ENCODE measurements at regions not wholly inside any gene's neighbourhood (a gene's known extent, or its start where the extent isn't known, plus 50 kb on each side); places are given as distances from the start of the nearest gene placed in this dataset.

DNA sequence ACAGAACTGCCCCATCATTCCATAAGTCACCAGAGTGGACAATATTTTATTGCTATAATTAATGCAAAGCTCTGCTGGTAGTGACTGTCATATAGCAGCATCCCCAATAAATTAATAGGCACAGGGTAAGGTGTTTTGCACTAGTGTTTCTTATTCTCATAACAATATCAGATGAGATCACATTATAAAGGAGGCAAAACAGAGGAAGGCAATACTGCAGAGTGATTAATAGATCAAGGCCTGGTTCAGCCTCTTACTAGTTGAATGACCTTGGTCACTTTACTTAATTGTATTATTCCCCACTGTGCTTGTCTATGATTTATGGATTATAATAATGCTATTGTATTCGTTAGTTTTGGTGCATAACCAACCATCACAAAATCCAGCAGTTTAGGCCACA, 784.8 kb downstream of the VRK1 start:
- Histone ChIP-seq H3K23ac (ENCODE audit: low read depth, low read length) (no peak overlapping the region), H2AK5ac (ENCODE audit: low read depth, low read length) (no peak overlapping the region), H3K56ac (ENCODE audit: extremely low read depth, insufficient read depth, low read length) (no peak overlapping the region), H3K36me3 (ENCODE audit: control insufficient read depth, insufficient read depth, low read length) (no peaks in the 10 kb centered on the region), H3K4me3 (ENCODE audit: insufficient read depth, low read depth, low read length) (no peak overlapping the region), H4K91ac (ENCODE audit: insufficient read depth, low read depth, low read length) (no peak overlapping the region), H2BK15ac (ENCODE audit: low read depth, low read length) (no peak overlapping the region), H3K9me1 (ENCODE audit: insufficient read depth, low read length) (no peaks in the 10 kb centered on the region), H2AK9ac (replicated peaks; ENCODE audit: low read depth, low read length, poor library complexity) (no peak overlapping the region), H3K79me1 (ENCODE audit: low read depth in 1 of 2, low read length in 2 of 2) (no peaks in the 10 kb centered on the region), H2BK120ac (ENCODE audit: low read depth, low read length) (no peak overlapping the region), H3K4me1 (ENCODE audit: control insufficient read depth, insufficient read depth, low read length) (no peaks in the 10 kb centered on the region), H3K9me3 (ENCODE audit: control insufficient read depth, insufficient read depth, low read length) (peaks cover 23% of the 10 kb centered on the region), H2AFZ (replicated peaks; ENCODE audit: low read length, poor library complexity) (no peak overlapping the region), H4K20me1 (ENCODE audit: insufficient read depth, low read length) (no peaks in the 10 kb centered on the region), H3K27me3 (ENCODE audit: control insufficient read depth, insufficient read depth, low read length) (no peaks in the 10 kb centered on the region), H3K4ac (ENCODE audit: low read depth, low read length) (no peak overlapping the region), H3K9ac (ENCODE audit: low read depth, low read length) (no peak overlapping the region), H2BK20ac (ENCODE audit: low read depth, low read length) (no peak overlapping the region), H2BK5ac (ENCODE audit: low read depth, low read length, poor library complexity, severe bottlenecking) (no peak overlapping the region), H3K14ac (replicated peaks; ENCODE audit: low read depth, low read length) (no peak overlapping the region), H4K8ac (ENCODE audit: low read depth in 2 of 2, low read length in 2 of 2) (no peak overlapping the region), H4K5ac (ENCODE audit: low read depth, low read length) (no peak overlapping the region), H3K18ac (ENCODE audit: low read depth, low read length) (no peak overlapping the region), H3K4me2 (ENCODE audit: low read depth, low read length) (no peak overlapping the region), H3K27ac (ENCODE audit: insufficient read depth, low read length) (no peak overlapping the region)
- POLR2A ChIA-PET (ENCODE audit: unreplicated experiment) = no interaction called here
- dilution Hi-C loops (cut with HindIII; ENCODE audit: low sequenced_read_pairs, unreplicated experiment) (no loop called here), in situ Hi-C loops (cut with MboI; ENCODE audit: low sequenced_read_pairs) (no loop called here), intact Hi-C loops (cut with micrococcal nuclease) (no loop called here)
- TF ChIP-seq MAFK (IDR thresholded peaks at IDR 0.05; ENCODE audit: low read depth, low read length) = no peak
- no peak for TF ChIP-seq MXI1 (IDR thresholded peaks at IDR 0.05; ENCODE audit: borderline replicate concordance, low read depth, low read length)
- no peak for TF ChIP-seq RAD21 (IDR thresholded peaks at IDR 0.05; ENCODE audit: low read length)
- TF ChIP-seq RFX5 (IDR thresholded peaks at IDR 0.05; ENCODE audit: low read depth, low read length) = no peak
- no peak for TF ChIP-seq SMC3 (IDR thresholded peaks at IDR 0.05; ENCODE audit: low read depth, low read length)
- no peak for TF ChIP-seq POLR2A (IDR thresholded peaks at IDR 0.05; ENCODE audit: low read depth, low read length)
- no peak for TF ChIP-seq NFE2L2 (IDR thresholded peaks at IDR 0.05; ENCODE audit: low read depth, low read length)
- TF ChIP-seq CHD1 (IDR thresholded peaks at IDR 0.05; ENCODE audit: low read depth, low read length) = no peak
- TF ChIP-seq, protein P1, sequence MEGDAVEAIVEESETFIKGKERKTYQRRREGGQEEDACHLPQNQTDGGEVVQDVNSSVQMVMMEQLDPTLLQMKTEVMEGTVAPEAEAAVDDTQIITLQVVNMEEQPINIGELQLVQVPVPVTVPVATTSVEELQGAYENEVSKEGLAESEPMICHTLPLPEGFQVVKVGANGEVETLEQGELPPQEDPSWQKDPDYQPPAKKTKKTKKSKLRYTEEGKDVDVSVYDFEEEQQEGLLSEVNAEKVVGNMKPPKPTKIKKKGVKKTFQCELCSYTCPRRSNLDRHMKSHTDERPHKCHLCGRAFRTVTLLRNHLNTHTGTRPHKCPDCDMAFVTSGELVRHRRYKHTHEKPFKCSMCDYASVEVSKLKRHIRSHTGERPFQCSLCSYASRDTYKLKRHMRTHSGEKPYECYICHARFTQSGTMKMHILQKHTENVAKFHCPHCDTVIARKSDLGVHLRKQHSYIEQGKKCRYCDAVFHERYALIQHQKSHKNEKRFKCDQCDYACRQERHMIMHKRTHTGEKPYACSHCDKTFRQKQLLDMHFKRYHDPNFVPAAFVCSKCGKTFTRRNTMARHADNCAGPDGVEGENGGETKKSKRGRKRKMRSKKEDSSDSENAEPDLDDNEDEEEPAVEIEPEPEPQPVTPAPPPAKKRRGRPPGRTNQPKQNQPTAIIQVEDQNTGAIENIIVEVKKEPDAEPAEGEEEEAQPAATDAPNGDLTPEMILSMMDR (conservative IDR thresholded peaks at IDR 0.05; ENCODE audit: low read depth, low read length) = no peak
- TF ChIP-seq, protein P2, sequence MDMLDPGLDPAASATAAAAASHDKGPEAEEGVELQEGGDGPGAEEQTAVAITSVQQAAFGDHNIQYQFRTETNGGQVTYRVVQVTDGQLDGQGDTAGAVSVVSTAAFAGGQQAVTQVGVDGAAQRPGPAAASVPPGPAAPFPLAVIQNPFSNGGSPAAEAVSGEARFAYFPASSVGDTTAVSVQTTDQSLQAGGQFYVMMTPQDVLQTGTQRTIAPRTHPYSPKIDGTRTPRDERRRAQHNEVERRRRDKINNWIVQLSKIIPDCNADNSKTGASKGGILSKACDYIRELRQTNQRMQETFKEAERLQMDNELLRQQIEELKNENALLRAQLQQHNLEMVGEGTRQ (IDR thresholded peaks at IDR 0.05; ENCODE audit: low read depth, low read length) = no peak
- DNase-seq (no peak), ATAC-seq (ENCODE audit: low read depth) (no peak)
- no TSS peak for BruUV-seq (replicated peaks)
- CTCF ChIA-PET = no interaction called here
- no CpG with 5 or more reads among the region's 1 CpG for WGBS, 2 experiments (ENCODE audit: extremely low coverage in 2 of 2, insufficient read length in 1 of 2)

All from IMR-90 (cell line).